ENCODE measurements at regions not wholly inside any gene's neighbourhood (a gene's known extent, or its start where the extent isn't known, plus 50 kb on each side); places are given as distances from the start of the nearest gene placed in this dataset.

- DNase-seq, result no peak
Observed at GRCh38 chr3:30503446-30503845, 103.0 kb upstream of the TGFBR2 start.

GRCh38 chr3:30504939-30505338 lies 101.5 kb upstream of the TGFBR2 start:
- DNase-seq, result no peak

- DNase-seq, result no peak
Observed at GRCh38 chr3:30505866-30506520, 100.4 kb upstream of the TGFBR2 start.

GRCh38 chr3:30508339-30508738 lies 98.1 kb upstream of the TGFBR2 start:
- no peak for DNase-seq

GRCh38 chr3:30510596-30510995 lies 95.8 kb upstream of the TGFBR2 start:
- no peak for DNase-seq

- DNase-seq, result no peak
Observed at GRCh38 chr3:30511524-30512251, 94.7 kb upstream of the TGFBR2 start.

DNA sequence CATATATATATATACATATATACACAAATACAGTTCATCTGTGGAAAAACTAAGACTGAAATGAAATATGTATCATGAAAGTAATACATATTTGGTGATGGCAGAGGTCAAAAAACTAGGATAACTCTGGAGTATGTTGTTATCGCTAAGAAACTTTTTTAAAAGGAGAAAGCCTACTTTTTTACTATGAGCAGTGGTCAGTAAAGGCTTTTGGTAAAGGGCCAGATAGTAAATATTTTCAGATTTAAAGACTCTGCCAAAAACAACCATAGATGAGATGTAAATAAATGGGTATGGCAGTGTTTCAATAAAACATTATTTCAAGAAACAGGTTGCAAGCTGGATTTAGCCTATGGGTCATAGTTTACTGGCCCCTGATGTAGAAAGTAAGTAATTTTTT lies 93.8 kb upstream of the TGFBR2 start:
- no peak for DNase-seq

DNA sequence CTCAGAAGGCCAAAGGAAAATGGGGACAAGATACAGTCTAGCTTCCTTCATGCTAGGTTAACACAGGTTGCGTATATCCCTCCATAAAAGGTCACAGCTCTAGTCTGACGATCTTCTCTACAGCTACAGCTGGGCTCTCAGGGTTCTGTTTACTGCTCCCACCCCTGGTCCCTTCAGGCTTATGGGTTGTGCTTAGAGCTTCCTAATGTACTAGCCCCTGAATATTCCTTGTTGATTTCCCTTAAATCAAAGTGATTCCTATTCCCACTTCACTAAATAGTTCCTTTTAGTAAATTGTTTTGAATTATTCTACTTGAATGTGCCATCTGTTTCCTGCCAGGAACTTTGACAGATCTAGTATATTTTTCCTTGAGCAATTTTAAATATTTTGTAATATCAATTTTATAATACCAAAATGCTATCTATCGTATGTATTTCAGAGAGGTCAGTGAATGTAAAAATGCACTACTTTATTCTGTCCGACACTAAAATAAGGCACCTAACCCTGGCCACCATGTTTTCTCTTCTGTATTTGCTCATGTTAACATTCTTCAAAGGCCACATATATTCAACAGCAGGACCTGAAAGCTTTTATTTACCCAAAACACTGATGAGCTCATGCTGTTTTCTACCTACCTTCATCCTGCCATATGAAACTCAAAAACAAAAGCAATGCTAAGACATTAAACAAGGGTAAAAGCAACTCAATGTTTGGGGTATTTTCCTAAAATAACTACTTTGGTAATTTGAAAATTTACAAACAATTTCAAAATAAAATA lies 92.8 kb upstream of the TGFBR2 start:
- DNase-seq, result peak; percentile 43

- DNase-seq, result no peak
Observed at GRCh38 chr3:30516238-30516637, 90.2 kb upstream of the TGFBR2 start.

DNA sequence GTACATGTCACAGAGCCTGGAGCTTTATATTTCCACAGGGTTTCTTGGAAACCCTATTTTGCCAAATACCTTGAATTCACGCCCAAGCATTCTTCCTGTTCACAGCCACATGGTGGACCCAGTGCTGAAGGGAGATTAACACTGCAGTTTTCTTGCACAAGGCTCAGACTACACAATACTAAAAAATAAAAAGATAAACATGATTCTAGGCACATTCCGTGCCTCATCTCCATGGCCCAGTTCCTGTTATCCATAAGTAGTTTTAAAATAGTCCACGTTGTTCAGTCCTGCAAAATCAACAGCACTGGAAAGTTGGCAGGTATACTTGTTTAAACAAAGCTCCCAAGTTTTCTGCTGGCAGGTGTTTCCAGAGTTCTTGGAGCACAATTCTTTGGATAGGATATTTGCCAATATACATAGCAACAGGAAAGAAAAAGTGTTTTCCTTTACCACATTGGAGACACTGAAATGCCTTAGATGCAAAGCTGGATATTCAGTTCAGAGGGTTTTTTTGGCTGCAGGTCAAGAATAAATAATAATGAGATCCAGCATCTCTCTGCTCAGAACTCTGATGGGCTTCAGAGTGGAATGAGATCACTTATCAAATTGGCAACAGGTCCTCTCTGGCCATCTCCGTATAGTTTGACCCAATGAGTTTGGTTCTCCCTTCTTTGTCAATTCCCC lies 88.1 kb upstream of the TGFBR2 start:
- DNase-seq, result peak; percentile 58

- DNase-seq, result no peak
Observed at GRCh38 chr3:30518872-30519271, 87.5 kb upstream of the TGFBR2 start.

DNA sequence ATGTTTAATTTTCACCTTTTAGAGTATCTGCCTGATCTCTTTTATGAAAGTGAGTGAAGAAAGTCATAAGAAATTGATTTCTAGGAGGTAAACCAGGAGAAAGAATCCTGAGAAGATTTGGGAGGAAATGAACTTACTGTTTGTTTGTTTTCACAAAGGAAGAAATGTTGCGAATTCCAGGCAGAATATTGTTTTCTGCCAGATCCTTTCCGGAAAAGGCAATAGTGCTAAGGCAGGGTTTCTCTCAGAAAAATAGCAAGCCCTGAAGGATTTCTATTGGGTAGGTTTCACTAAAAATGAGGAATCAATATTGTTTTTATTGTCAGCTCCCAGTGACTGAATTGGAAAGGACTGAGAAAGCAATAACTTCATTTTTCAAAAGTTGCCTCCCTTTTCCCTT lies 85.7 kb upstream of the TGFBR2 start:
- DNase-seq, result no peak

DNA sequence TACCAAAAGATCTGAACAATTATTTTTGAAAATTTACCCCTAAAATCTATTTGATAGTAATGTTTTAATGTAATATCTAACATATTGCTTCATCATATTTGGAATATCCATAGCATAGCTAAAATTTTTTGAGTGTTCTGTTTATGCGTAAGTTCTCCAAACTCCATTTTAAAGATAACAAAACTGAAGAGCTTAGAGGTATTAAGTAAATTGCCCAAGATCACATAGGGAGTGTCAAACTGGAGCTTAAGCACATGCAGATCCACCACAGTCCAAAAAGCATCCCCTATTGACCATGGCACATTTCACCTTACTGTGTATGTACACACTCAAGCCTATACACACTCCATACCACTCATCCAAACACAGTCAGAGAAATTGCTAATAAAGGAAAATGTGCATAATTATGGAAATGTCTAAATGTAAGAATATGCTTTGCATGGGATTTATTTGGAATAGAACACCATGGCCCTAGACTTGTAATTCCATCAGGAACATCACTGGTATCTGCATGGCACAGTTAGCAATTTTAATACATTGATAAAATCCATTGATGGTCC lies 85.2 kb upstream of the TGFBR2 start:
- no peak for DNase-seq

DNA sequence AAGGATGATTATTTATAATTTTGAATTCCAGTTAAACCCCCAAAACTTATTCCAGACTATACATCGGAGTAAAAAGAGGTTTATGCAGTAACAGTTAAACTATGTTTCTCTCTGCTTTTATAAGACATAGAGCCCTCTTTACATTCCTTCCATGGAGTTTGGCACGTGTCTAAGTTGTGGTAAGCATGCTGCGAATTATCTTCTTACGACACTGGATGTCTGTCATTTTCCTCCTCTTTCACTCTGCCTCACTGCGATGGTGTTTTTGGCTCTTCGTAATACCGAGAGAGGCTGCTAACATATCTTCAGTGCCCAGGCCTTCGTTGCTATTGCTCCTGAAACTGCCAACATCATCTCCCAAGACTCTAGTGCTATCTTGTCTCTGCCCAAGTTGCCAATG lies 83.9 kb upstream of the TGFBR2 start:
- DNase-seq, result no peak

DNA sequence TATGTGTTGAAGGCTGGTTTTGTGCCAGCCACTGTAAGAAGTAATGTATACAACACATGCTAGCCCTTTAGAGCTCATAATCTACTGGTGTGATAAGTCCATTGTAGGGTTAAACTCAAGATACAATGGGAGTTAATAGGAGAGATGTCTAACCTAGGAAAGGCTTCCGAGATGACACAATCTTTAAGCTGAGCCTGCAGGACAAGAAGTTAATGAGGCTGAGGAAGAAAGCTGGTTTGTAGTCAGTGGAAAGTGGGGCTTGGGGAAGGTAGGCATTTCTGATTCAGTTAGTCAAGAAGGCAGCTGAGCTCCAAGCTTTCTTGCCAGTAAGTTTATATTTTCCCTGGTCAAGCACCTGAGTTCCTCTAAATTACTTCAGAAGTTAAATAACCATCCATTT lies 83.0 kb upstream of the TGFBR2 start:
- DNase-seq, result no peak

DNA sequence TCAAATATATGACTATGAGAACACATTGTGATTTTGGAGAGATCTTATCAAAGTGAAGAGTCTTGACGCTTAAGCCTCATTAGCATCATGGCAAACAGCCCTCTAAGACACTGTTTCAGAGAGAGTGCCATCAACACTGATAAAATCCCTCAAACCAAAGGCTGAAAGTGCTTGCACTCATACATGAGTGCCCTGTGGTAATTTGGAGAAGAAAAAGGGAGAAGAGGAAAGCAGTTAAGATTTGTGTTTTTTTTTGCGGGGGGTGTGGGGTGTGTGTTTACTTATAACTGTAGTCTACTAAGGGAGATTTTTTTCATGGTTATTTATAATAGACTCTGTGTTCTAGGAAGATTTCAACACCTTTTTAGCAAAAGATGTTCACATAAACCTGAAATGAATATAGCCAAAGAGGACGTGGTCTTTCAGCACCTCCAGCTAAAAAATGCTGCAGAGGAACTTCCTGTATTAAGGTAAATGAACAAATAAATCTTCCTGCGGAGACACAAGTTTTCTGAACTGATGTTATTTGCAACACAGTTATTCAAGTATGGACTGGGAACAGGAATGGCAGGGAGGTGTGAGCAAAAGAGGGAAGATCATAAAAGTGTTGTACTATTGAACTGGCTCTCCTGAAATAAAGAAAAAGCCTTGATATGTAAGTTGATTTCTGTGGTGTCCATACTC lies 81.9 kb upstream of the TGFBR2 start:
- no peak for DNase-seq

GRCh38 chr3:30526031-30526430 lies 80.4 kb upstream of the TGFBR2 start:
- DNase-seq, result no peak

DNA sequence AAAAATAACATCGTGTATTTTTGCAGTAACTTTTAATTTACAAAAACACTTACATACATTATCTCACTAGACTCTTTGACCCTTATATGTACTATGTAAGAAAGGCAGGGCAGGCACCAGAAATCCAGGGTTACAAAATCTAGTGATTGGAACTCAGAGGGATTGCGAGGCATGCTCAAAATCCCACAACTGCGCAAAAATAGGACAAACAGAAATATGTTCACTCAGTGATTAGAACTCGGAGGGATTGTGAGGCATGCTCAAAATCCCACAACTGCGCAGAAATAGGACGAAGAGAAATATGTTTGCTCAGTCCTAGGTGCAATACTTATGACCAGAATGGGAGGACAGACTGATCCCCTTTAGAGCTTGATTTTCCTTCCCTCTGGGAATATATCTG lies 79.2 kb upstream of the TGFBR2 start:
- DNase-seq, result no peak

GRCh38 chr3:30527720-30528119 lies 78.7 kb upstream of the TGFBR2 start:
- peak; percentile 25 for DNase-seq

GRCh38 chr3:30530084-30530483 lies 76.3 kb upstream of the TGFBR2 start:
- DNase-seq, result no peak

DNA sequence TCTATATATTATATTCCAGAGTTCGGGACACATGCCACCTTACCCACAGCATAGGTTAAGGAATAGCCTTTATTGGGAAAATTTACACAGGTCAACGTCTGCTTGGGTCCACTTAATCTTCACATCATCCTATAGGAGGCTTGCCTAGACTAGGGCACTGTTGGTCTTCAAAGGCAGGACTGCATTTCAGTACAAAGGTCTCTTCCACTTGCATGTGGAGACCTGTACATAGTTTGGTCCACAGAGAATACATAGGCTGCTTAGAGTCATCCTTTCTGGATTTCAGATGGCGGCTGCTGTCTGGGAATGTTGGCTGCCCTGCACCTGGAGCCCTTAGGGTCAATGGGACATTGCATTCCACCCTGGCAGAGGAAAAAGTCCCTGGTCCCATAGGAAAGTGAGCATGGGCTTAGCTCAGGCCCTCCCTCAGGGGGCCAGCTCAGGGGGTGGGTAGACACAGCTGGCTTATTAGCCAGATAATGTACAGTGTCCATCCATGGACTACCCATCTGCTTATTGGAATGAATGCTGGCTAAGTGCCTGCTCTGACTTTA lies 75.3 kb upstream of the TGFBR2 start:
- no peak for DNase-seq

- no peak for DNase-seq
Observed at GRCh38 chr3:30535525-30535924, 70.9 kb upstream of the TGFBR2 start.
